Hematopoietic multipotent progenitor cell treated with erythropoietin and hydrocortisone succinate and interleukin-3 and kit ligand, for 8 days (in vitro differentiated cells): ENCODE measurements at regions not wholly inside any gene's neighbourhood (a gene's known extent, or its start where the extent isn't known, plus 50 kb on each side); places are given as distances from the start of the nearest gene placed in this dataset.
"Not testable (repeated sequence)": the region's sequence is repeated elsewhere in the genome, so short reads cannot be mapped to it uniquely, and the experiment has no call there.

Experiments used
- DNase-seq: peaks from one replicate; pipeline ENCODE4 v3.0.0-alpha.2; 2015

DNA sequence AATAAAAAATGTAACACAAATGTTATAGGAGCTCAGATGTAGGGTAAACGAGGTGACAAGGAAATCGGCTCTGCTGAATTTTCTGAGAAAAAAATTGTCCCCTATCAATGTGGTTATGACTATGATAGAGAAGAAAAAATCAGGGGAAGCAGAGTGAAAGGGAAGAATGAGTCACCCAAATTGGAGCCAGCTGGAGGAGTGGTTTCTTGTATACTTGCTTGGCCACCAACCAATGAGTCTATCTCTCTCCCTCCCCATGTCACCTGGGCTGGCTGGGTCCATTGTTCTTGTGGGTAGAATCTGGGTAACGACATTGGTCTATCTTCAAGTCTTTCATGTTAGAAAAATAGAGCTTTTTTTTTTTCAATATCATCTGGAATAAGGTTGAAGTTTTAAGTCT is 196.6 kb upstream of the FLRT2 start:
- no peak for DNase-seq

DNA sequence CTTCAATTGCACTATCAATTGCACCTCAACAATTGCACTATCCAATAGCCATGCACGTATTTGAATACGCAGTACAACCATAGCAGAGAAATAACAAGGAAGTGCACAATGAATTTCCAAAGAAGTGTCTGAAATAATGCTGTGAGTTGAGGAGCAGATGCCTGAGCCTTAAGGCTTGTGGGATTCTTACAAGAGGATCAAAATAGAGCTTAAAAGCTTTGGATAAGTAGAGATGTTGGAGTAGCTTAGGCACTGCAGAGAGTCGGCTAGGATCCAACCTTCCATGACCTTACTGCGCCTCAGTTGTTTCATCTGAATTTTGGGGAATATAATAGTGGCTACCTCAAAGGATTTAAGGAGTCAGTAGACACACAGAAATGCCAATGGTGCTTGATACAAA is 196.1 kb upstream of the FLRT2 start:
- DNase-seq = no peak

DNA sequence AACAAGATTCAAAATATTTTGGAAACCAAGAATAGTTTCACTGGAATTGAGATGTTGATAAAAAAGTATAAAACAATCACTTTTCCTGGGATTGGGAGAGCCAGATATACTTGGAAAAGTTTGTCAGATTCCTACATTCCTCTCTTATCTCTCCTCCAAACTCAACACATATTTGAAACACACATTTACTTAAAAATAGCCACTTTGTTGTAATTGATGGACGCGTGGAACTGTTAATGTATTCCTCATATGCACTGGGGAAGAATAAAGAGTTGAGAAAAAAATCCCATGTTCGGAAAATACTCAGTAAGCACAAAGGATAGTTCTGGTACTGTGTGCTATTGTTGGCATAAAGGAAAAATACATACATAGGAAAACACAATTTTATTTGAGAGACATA is 195.6 kb upstream of the FLRT2 start:
- no peak for DNase-seq

DNA sequence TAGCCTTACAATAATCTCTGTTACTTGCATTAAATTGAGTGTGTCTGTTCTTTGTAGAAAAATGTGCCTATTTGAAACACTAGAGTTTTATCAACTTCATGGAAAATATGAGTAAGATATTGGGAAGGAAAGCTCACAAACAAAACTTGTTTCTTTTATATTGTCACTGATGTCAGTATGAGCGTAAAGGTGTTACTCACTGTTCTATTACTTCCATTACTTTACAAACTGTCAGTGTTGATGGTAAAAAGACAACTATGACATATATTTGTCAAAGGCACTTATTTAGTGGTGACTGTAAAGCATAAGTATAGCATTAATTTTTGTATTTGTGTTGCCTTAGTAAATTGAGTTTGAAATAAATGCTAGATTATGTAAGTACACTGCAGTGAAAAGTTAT is 193.7 kb upstream of the FLRT2 start:
- DNase-seq = no peak

DNA sequence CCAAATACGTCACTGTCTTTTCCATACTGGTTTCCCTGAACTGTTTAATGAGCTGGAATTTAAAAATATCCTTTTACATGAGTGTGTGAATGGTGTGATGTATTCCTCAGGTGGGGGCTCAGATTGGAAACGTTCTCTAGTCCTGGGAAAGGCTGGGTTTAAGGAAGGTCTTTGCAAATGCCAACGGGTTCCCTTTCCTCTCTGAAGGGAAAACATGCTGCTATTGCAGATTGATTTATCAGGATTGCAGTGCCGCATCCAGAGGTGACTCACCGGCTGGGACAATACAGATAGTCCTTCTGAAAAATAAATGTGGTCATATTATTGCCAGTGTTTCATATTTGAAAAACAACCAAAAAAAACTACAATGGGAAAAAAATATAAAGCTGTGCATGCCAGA is 193.1 kb upstream of the FLRT2 start:
- no peak for DNase-seq

DNA sequence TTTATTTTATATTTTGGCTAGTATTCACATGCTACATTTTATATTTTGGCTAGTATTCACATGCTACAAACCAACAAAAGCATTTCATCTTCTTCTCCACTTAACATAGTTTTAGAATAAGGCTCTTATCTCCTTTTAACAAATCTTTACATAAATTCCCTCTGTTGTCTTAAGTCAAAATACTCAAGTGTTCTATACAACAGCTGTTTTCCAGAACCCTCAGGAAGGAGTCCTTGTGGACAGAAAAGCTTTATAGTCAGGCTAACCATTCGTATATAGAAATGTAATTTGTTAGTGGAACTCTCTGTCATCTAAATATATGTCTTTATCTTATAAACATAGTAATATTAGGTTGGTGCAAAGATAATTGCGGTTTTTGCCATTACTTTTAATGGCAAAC is 191.0 kb upstream of the FLRT2 start:
- no peak for DNase-seq

DNA sequence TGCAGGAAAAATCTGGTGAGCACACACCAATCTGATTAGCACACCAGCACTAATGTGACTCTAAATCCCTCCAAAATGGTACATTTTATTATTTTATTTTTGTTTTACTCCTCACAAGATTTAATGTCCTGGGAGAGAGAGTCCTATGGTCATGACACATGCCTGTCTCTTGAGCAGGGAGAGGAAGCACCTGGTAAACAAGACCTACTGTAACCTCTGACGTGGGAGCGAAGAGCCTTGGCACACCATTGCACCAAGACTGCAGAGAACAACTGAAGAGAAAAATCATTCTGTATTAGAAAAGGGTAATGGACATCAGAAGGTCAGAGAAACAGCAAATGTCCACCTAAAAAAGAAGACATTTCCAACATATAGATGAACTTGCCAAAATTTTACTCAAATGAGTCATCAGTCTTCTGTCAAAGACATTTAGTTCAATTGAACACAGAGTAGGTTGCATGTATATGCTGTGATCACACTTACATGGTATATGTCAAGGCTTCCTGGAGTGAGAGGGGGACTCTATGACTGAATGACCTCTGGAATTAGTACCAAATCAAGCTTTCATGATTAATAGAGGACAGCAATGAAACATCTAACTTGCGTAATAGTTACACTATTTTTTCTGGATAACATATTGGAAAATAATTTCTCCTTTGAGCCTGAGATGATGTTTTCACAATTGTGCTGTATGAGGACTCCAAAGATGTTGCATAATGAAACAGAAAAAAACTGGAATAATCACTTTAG is 186.9 kb upstream of the FLRT2 start:
- no peak for DNase-seq

DNA sequence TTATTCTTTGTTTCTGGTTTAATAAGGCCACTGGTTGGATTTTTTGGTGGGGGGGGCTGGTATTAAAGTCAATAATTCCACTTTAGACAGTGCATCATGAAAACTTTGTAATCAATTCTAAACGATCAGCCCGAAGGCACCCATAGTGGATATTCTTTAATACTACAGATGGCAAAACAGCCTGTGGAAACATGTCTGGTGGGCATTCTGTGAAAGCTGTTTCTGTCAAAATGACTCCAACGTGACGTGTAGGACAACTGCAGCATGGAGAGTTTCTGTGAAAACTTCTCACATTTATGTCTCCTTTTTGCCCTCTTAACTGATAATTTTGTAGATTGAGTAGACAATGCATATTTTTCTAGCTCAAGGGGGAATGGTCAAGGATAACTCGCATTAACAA is 185.8 kb upstream of the FLRT2 start:
- no peak for DNase-seq

DNA sequence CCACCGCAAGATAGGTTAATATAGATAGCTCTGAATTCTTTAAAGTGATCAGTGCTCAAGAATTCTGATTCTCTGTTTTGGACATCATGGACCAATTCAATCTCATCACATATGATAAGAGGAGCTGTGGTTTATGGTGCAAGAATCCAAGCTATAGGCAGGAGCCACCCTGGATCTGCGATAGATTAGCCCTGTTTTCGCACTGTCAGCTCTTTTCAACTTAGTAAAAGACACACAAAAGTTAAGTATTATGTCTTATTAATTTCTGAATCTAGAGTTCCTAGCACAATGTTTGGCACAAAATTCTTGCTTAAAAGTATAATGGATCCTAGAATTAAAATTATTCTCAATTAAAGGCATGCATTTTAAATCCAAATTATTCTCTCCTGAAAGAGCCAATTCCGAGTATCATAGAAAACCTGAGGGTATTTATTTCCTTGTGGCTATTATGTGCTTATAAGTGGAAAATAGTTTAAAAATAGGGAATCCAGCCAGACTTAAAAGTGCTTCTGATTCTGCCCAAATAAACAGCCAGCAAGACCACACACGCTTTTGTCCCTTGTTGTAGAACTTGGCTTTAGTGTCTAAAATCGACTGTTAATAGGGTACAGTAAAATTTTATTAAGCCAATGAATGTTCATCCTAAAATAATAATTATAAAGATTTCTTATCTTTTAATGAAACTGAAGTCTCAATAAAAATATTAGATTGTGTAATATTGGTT is 184.9 kb upstream of the FLRT2 start:
- DNase-seq = no peak

DNA sequence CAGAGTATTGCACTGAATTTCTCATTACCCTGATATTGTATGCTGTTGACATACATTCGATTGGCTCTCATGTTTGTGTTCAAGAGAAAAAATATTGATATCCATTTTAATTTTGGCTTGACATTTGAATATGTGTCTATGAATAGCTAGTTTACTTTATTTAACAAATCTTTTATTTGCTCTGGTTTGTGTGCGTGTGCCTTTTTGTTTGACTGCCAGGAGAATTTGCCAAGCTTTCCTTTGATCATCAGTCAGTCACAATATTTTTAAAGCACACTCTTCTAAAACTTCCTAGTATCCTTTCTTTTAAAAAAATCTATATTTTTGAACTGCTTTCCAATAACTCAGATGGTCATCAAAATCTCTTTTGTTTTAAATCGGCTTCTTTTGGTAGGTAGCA is 179.3 kb upstream of the FLRT2 start:
- DNase-seq = no peak

DNA sequence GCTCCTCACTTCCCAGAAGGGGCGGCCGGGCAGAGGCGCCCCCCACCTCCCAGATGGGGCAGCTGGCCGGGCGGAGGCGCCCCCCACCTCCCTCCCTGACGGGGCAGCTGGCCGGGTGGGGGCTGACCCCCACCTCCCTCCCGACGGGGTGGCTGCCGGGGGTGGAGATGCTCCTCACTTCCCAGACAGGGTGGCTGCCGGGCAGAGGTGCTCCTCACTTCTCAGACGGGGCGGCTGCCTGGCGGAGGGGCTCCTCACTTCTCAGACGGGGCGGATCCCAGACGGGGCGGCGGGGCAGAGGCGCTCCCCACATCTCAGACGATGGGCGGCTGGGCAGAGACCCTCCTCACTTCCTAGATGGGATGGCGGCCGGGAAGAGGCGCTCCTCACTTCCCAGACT is 177.4 kb upstream of the FLRT2 start:
- not testable (repeated sequence) for DNase-seq

DNA sequence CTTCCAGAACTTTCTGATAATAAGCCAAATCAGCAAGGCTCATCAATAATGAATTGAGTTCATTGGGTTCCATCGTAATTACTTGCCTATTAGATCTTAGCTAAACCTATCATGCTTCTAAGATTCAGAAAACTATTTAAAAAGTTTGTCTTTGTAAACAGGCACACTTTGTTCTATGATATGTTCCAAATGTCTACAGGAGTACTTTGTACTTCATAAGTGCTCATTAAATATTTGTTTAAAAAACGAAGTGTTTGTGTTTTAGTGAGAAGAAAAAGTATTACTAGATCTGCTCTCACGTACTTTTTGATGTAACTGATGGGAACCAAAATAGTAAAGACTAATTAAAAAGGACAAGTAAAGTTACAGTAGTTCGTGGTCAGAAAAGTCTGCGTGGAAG is 172.8 kb upstream of the FLRT2 start:
- DNase-seq = no peak

DNA sequence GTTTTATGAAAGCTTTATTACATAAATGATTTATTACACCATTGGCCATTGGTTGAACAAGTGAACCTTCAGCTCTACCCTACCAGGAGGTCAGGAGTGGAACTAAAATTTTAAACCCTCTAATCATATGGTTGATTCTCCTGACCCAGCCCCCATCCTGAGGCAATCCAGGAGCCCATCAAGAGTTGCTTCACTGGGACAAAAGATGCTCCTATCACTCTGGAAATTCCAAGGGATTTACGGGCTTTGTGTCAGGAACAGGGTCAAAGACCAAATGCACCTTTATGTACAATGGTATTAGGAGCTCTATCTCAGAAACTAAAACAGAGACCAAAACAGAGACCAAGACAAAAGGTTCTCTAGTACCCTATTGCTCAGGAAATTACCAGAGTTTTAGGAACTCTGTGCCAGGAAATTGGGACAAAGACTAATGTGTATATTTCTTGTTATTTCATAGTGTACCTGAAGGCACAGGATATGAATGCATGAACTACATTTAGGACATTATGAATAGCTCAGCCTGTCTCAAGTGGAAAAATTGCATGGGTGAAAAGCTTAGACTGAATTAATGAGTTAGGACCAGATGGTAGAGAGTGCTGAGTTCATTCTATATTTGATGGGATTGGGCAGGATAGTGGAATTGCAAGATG is 171.7 kb upstream of the FLRT2 start:
- no peak for DNase-seq

DNA sequence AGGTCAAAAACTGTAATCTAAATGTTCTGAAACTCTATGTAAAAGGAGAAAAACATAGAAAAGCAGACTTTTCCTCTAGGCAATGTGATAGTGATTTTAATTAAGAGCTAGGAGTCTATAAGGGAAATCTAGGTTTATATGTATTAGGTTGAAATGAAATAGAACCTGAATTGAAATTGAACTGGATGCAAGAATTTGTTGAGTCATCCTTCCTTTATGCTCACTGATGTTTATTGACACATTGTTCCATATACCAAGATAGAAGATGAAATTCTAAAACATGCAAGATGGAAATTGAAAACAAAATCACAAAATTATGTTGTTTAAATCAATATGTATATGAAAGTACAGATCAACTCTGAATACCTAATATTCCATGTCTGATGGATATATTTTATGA is 170.4 kb upstream of the FLRT2 start:
- no peak for DNase-seq

DNA sequence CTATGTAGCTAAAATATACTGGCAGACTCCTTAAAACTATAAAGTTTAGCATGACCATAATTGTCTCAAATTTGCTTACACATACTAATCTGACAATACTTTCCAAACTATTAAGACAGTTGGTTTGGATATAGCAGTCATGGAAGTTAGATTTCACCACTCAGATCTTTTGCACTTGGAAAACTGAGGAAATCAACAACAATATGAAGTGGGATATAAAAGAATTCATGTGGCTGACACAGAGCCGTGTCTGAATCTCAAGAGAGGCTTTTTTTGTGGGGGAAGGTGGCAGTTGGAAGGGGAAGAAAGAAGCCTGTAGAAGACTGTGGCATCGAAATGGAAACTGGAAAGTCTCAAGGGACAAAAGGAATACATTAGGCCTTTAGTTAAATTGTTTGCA is 166.6 kb upstream of the FLRT2 start:
- DNase-seq = no peak

DNA sequence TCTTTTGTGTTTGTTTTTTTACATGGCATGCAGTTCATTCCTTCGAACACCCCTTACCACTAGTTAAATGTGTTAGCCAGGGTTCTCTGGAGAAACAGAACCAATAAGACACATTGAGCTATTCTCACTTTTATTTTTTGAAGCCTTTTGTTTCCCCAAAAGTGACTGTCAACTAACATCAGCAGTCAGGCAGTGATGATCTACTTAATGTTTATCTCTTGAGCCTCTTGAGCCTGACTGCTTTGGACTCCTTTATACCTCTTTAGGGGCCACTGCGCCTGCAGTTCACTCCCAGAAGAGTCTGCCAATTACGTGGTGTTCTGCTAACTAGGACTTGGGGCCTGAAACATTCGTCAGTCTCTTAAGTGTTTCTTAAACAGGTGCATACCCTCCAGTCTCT is 163.7 kb upstream of the FLRT2 start:
- no peak for DNase-seq

DNA sequence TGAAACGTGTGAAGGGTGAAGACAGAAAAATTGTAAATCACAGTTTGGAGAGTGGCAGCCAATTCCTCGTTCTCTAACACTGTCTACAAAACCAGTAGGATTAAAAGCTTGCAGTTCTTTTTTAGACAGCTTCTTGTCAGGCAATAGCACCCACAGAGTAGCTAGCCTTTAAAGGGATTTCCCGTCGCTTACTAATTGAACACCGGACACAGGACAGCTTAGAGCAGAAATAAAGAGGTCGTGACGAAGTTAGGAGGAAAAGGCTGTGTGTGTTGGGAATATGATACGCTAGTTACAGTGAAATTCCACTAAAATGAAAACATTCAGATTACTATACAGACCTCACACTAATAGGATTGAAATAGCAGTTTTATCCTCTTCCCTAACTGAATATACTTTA is 149.1 kb upstream of the FLRT2 start:
- no peak for DNase-seq

DNA sequence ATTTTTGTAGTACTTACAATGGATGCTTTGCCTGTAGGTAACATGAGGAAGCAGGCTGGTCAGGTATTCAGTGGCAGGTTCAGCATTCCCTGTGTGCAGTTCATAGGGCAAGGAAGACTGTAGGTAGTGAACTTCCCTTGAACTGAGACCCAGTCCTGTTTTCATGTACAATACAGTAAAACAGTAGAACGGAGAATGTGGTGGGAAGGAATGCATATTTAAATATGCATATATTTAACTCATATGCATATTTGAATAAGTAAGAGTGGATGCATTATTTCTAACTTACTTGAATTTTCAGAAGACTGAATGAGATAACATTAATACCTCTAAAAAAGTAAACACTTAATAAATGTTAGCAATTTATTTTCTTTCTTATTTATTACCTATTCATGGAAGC is 147.6 kb upstream of the FLRT2 start:
- no peak for DNase-seq

DNA sequence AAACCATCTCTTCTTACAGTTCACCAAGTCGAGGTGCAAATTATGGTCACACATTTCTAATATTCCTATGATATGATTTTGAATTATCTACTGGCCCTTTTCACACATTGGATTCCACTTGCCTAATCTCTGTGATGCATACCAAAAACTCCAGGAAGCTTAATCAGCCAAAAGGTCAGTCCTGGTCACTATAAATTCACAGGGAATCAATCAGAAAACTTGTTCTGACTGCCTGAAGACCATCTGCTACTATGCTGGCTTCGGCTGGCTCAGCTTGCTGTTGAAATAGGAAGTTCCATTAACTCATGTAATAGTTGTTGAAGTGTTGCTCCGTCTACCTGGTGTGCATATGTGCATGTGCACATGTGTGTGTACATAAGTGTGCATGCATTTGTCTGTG is 142.8 kb upstream of the FLRT2 start:
- no peak for DNase-seq

DNA sequence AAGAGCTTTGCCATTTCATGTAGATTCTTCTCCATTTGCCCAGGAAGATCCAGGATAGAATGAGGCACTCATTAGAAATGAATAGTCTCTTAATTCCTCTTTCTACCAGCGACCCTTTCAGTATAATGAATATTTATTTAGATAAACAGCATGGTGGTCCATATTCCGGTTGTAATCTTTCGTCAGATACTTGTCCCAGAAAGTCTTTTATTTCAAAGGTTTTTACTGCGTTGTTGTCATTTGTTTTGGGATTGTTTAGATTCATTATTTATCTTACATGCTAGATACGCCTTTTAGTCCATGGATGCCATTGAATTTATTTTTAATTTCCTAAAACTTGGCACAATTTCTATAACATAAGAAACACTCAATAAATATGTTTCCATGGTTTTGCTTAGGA is 139.7 kb upstream of the FLRT2 start:
- no peak for DNase-seq

DNA sequence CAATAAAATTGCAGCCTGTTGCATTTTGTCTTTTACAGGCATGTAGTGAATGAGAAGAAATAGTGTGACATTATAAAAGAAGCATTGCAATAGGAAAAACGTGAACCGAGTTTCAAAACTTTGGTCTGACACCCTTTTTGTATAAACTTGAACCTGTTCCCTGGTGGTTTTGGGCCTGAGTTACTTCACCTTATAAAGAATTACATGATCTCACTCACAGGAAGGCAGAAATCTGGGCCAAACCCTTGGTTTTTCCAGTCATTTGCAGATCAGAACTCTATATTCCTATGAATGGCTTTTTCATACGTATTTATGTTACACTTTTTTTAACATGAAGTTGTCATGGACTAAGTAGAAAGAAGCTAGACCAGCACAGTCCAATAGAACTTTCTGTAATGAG is 138.5 kb upstream of the FLRT2 start:
- no peak for DNase-seq

DNA sequence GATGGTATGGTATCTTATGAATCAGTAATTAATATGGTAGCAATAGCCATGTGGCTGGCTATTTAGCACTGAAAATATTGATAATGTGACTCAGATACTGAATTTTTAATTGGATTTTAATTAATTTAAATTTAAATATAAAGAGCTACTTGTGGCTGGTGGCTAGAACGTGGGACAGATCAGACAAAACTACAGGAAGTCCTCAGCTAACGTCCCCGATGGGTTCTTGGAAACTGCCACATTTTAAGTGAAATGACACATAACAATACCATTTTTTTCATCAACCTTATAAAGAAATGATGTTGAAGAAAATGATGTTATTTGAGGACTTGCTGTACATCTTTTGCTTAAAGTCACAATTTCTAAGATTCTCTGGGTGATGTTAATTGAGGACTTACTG is 138.1 kb upstream of the FLRT2 start:
- DNase-seq = no peak

DNA sequence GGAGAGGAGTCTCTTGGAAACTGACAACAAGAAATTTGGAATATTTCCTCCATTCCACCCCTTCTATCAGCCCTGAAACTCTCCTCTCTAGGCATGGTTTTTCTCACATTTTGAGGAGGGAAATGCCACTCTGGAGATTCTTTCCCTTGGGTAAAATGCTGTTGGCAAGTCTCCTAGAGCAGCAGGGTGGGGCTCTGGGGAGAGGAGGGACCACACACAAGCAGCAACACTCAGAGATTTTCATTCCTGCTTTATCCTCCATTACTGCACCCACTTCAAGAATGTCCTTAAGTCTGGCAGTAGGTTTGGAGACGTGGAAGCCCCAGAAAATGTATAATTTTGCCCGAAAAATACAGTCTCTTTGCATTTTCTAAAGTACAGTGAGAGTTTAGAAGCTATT is 130.8 kb upstream of the FLRT2 start:
- DNase-seq = no peak

DNA sequence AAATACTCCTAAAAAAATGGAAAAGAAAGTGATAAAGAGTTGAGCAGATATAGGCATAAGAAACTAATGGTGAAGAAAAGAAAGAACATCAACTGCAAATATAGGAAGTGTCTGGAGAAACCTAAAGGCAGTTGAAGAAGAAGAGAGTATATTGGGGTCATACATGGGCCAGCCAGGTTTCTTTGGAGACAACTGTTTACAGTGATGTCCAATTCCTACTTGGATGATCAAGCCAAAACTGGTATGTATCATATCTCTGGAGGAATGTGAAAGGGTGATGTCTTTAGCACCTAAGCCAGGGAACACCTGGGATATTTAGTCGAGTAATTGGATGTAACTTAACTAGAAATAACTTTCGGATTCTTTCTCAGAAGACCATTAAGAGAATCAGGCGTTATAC is 129.3 kb upstream of the FLRT2 start:
- DNase-seq = no peak

DNA sequence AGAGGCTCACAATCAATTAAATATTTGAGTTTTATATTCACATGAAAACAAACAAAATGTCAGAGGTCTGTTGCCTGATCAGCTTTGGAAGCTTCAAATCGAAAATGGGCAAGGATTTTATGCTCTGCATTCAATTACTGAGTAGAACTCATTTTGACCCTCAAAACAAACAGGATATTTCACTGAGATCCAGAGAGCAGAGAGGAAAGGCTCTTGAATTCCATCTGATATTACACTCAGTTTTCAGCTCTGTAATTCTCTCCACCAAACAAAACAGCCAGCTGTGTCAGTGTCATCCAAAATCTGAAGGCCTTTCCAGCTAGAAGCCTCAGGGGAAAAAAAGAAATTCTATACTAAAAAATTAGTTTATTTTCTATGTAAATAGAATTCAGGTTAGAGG is 128.6 kb upstream of the FLRT2 start:
- no peak for DNase-seq
